Retina (tissue), 1 donor: ENCODE measurements at regions not wholly inside any gene's neighbourhood (a gene's known extent, or its start where the extent isn't known, plus 50 kb on each side); places are given as distances from the start of the nearest gene placed in this dataset.

Source experiments
- DNase-seq: peaks from one replicate; pipeline ENCODE4 v3.0.0-alpha.2; 2016

- no peak for DNase-seq
Observed at GRCh38 chr18:10009321-10010144, 95.7 kb downstream of the VAPA start.

- no peak for DNase-seq
Observed at GRCh38 chr18:10010611-10011015, 96.8 kb downstream of the VAPA start.

- DNase-seq = no peak
Observed at GRCh38 chr18:10011061-10011460, 97.2 kb downstream of the VAPA start.

GRCh38 chr18:10011751-10012150 lies 97.9 kb downstream of the VAPA start:
- DNase-seq = no peak

GRCh38 chr18:10012526-10012925 lies 98.7 kb downstream of the VAPA start:
- no peak for DNase-seq

GRCh38 chr18:10013621-10014543 lies 100.1 kb downstream of the VAPA start:
- DNase-seq = no peak

GRCh38 chr18:10015288-10015701 lies 101.5 kb downstream of the VAPA start:
- DNase-seq = no peak

- no peak for DNase-seq
Observed at GRCh38 chr18:10015941-10016819, 102.4 kb downstream of the VAPA start.

GRCh38 chr18:10017043-10017442 lies 103.2 kb downstream of the VAPA start:
- no peak for DNase-seq

- DNase-seq = no peak
Observed at GRCh38 chr18:10018289-10018688, 104.5 kb downstream of the VAPA start.

GRCh38 chr18:10020171-10020570 lies 106.4 kb downstream of the VAPA start:
- no peak for DNase-seq

GRCh38 chr18:10022365-10022764 lies 108.5 kb downstream of the VAPA start:
- DNase-seq = no peak

- no peak for DNase-seq
Observed at GRCh38 chr18:10023853-10024570, 110.2 kb downstream of the VAPA start.

- DNase-seq = no peak
Observed at GRCh38 chr18:10025711-10026670, 112.2 kb downstream of the VAPA start.

GRCh38 chr18:10027031-10027430 lies 113.2 kb downstream of the VAPA start:
- DNase-seq = no peak

GRCh38 chr18:10027461-10027860 lies 113.6 kb downstream of the VAPA start:
- no peak for DNase-seq

- DNase-seq = no peak
Observed at GRCh38 chr18:10029711-10030110, 115.9 kb downstream of the VAPA start.

- no peak for DNase-seq
Observed at GRCh38 chr18:10030816-10031541, 117.2 kb downstream of the VAPA start.

- peak; percentile 84 for DNase-seq
Observed at GRCh38 chr18:10032331-10033015, 118.7 kb downstream of the VAPA start.

- DNase-seq = no peak
Observed at GRCh38 chr18:10033016-10033399, 119.2 kb downstream of the VAPA start.
